ENCODE measurements at regions not wholly inside any gene's neighbourhood (a gene's known extent, or its start where the extent isn't known, plus 50 kb on each side); places are given as distances from the start of the nearest gene placed in this dataset.

GRCh38 chr6:6844530-6844929 is 256.0 kb downstream of the LY86 start:
- TF ChIP-seq GATA3 (IDR thresholded peaks at IDR 0.05; ENCODE audit: low read depth, low read length) (no peak), GATA2 (IDR thresholded peaks at IDR 0.05; ENCODE audit: low read depth, low read length) (no peak)

Data from SH-SY5Y (cell line).